ENCODE measurements at regions not wholly inside any gene's neighbourhood (a gene's known extent, or its start where the extent isn't known, plus 50 kb on each side); places are given as distances from the start of the nearest gene placed in this dataset.

GRCh38 chr6:84408028-84408427, 180.6 kb upstream of the CEP162 start:
- TF ChIP-seq CTCF (IDR thresholded peaks at IDR 0.05; ENCODE audit: low read depth, low read length, poor library complexity, severe bottlenecking): no peak
- TF ChIP-seq EZH2phosphoT487 (IDR thresholded peaks at IDR 0.05; ENCODE audit: borderline replicate concordance, low read length): no peak
